Urinary bladder (tissue), 3 donors: ENCODE measurements at regions not wholly inside any gene's neighbourhood (a gene's known extent, or its start where the extent isn't known, plus 50 kb on each side); places are given as distances from the start of the nearest gene placed in this dataset.

ENCODE experiments used
- DNase-seq: peaks from one replicate; pipeline ENCODE4 v3.0.0-alpha.2; 2015; ENCODE audit errors: extremely low spot score
- H3K27ac ChIP-seq: one replicate; pipeline ENCODE4 v1.5.1; 2013; ENCODE audit warnings: low read depth, mild to moderate bottlenecking, moderate library complexity
- H3K36me3 ChIP-seq: one replicate; pipeline ENCODE4 v1.6.1; 2013; ENCODE audit warnings: mild to moderate bottlenecking, moderate library complexity; ENCODE audit not compliant: insufficient read depth
- H3K4me1 ChIP-seq: one replicate; pipeline ENCODE4 v1.6.1; 2013; ENCODE audit warnings: mild to moderate bottlenecking, moderate library complexity; ENCODE audit not compliant: insufficient read depth
- H3K4me3 ChIP-seq: one replicate; pipeline ENCODE4 v1.5.1; 2013; ENCODE audit warnings: low read depth, low read length
- WGBS: extraction: QIAGEN DNeasy Blood & Tissue Kit; methylation state at CpG from one replicate; pipeline ENCODE4 v1.1.7; 2013; 5-methylcytosine and 5-hydroxymethylcytosine counted together
- donor health status: healthy with polysubstance abuse.
- donor health status: healthy.

DNA sequence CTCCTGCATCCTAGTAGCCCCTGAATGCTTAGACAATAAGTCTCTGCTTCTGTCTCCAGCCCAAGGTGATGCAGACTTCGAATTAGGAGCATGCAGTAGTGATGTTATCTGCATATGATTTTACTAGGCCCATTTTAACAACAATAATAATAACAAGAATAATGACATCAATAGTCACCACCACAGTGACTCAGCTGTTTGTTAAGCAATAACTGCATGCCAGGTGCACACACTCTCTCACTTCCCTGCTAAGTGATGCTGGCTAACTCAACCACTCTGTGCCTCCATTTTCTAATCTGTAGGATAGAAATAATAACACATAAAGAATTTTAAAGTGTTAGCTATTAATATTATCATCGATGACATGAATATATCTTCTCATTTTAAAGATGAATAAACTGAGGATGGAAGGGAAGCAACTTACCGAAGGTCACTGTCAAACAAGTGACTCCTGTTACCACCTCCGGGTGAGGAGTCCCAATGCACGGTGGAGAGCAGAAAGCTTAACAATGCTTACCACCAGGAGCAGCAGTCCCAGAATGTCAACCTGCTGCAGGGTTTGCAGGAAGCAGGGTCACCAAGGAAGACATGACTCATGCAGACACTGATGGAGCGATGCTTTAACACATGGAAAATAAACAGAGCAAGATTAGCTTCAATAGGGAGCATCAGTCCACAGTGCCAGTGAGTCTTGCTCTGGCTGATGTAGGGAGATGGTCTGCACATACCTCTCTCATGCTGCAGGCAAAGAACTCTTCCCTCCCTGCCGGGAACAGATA is 290.2 kb downstream of the SPATA17 start:
- H3K36me3 ChIP-seq: no peaks in the 10 kb centered on the region
- no peaks in the 10 kb centered on the region for H3K4me1 ChIP-seq
- no peak overlapping the region for H3K4me3 ChIP-seq
- no peak overlapping the region for H3K27ac ChIP-seq
- WGBS: 66% methylated on average over 7 of the region's 7 CpGs
- DNase-seq: no peak

DNA sequence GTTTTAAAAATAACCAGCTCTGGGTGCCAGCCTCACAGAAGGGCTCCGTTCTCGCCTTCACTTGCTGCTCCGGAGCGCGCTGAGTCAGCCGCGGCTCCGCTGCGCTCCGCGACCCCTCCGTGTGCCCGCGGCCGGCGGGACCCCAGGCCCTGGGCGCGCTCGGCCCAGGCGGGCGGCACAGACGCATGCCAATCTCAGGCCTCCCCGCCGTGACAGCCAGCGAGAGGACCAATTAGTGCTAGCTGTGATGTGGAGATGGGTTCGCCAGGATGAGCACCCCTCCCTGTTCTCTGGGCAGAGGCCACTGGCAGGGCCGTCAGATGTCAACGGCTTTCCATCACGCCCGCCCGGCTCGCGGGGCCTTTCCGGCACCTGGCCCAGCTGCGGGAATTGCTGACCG is 293.8 kb downstream of the SPATA17 start:
- Histone ChIP-seq H3K4me3 (no peak overlapping the region), H3K36me3 (no peaks in the 10 kb centered on the region), H3K27ac (no peak overlapping the region), H3K4me1 (no peaks in the 10 kb centered on the region)
- WGBS: 8% methylated on average over 36 of the region's 36 CpGs
- no peak for DNase-seq

DNA sequence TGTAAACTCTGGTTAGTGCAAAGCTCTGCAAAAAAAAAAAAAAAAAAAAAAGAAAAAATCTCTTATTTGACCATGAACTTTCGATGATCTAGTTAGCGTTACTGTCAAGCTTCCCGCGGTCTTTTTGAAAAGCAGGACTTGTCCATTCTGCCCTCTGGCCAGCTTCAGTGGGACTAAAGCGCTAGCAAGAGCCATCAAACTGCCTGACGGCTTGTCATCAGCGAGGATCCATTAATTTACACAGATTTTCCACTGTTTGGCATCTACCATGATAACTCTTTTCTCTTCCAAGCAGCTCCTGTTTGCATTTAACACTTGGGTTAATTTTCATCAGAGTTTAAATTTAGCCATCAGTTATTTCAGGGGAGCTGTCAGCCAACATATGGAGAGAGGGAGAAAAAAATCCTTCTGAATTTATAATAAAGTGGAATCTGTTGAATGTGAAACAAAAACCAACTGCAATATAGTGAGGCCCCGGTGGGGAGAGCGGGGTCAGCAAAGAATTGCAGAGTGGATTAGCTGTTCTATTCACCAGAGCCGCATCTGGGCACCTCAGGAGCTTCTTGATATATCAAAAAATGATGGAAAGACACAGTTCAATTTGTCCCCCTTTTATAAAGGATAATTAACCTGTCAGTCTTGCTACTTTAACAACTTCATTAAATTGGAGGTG is 298.2 kb downstream of the SPATA17 start:
- Histone ChIP-seq H3K36me3 (no peaks in the 10 kb centered on the region), H3K4me3 (no peak overlapping the region), H3K27ac (no peak overlapping the region), H3K4me1 (no peaks in the 10 kb centered on the region)
- 74% methylated on average over 10 of the region's 10 CpGs for WGBS
- DNase-seq: no peak

DNA sequence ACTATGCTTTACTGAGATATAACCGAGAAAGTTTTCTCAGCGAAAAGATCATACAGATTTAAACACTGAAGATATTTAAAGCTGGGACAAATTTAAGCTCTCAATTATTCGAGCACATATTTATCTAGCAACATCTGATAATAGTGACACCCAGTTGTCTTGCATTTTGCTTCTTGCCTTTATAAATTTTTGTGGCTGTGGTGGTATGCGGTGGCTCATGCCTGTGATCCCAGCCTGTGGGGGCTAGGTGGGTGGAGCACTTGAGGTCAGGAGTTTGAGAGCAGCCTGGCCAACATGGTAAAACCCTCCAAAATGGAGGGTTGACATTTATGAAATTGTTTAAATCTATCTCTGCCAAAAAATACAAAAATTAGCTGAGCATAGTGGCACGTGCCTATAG is 312.2 kb downstream of the SPATA17 start:
- Histone ChIP-seq H3K4me3 (no peak overlapping the region), H3K36me3 (no peaks in the 10 kb centered on the region), H3K4me1 (no peaks in the 10 kb centered on the region), H3K27ac (no peak overlapping the region)
- DNase-seq: no peak
- WGBS: 69% methylated on average over 5 of the region's 5 CpGs

DNA sequence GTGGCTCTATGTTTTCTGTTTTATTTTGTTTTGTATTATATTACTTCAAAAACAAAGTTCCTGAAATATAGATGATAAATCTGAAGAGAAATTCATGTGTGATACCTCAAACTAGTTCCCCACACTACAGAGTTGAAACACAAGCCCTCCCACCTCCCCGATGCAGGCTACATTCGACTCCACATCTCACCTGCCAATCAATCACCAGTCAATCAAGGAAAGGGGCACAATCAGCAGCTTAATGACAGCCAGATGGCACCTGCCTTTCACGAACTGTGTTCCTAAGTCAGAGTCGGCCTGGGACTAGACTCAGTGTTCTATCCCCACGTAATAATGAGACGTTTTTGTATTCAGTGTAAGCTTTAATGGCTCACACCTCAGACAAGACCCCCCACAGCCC is 313.4 kb downstream of the SPATA17 start:
- no peak overlapping the region for H3K27ac ChIP-seq
- H3K4me3 ChIP-seq: no peak overlapping the region
- no peaks in the 10 kb centered on the region for H3K4me1 ChIP-seq
- 65% methylated on average over 6 of the region's 6 CpGs for WGBS
- DNase-seq: no peak
- no peaks in the 10 kb centered on the region for H3K36me3 ChIP-seq

DNA sequence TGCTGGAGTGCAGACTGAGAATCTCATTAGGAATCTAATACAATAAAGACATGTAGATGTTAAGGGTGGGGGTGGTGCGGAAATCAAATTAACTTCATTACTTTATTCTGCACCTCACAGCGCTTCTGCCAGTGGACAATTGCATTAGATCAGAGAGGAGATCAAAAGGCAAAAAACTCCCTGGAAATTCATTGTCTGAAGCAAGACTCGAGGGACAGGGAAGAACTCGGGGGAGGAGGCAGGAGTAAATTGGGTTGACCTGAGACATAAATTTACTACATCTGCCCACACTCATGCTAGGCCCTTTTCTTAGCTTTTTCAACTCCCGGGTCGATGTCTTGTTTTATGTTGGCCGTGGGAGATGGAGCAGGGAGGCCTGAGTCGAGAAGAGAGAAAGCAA is 315.4 kb downstream of the SPATA17 start:
- Histone ChIP-seq H3K4me3 (no peak overlapping the region), H3K4me1 (no peaks in the 10 kb centered on the region), H3K27ac (no peak overlapping the region), H3K36me3 (no peaks in the 10 kb centered on the region)
- DNase-seq: no peak
- WGBS: 76% methylated on average over 8 of the region's 8 CpGs

DNA sequence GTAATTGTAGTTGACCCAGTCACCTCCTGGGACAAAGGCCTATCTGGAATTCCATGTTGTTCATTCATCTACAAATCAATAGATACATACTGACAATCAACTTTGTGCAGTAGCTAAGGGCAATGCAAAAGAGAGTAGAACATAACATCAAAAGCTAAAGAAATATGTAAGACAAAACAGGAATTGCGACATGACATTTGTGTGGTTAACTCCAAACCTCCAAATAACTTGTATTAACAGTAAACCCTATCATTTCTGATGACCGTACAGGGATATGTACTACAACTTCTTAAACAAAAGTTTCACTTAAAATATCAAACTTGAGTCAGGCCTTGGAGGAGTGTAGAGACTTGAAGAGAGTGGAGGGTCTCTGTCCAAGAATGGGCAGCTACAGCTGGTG is 317.6 kb downstream of the SPATA17 start:
- Histone ChIP-seq H3K4me3 (no peak overlapping the region), H3K4me1 (no peaks in the 10 kb centered on the region), H3K36me3 (no peaks in the 10 kb centered on the region), H3K27ac (no peak overlapping the region)
- WGBS: 67% methylated on average over 2 of the region's 2 CpGs
- no peak for DNase-seq

DNA sequence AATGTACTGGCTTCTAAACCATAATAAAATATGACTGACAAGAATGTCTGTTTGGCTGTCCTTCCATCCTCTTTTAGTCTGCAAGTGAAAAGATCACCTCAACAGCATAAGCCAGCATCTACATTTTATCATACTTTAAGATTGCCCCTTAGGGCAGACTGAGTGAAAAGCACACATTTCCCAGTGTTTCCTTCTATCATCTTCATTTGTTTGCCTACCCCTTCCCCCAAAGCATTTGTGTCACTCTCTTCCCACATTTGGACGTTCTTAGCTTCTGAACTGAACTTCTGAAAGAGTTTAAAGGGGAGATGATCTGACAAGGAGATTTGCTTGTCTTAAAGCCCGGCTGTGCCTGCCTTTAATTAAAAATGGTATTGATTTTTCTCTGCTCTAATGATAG is 322.2 kb downstream of the SPATA17 start:
- 32% methylated on average over 2 of the region's 2 CpGs for WGBS

DNA sequence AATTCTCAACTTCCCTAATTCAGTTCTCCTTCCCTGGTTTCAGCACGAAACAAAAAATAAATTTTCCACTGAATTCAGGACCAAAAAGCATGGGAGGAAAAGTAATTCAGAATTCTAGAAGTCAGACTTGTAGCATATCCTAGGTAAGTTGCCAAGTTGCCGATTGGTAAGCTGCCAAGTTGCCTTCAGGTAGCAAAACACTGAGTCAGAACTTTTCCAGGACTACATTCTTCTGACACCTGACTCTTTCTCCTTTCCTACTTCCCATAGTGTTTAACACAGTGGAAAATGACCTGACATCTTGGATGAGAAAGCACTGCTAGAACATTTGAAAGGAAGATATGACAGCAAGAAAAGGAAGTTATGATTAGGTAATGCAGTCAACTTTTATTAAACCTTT is 322.8 kb downstream of the SPATA17 start:
- Histone ChIP-seq H3K27ac (no peak overlapping the region), H3K4me3 (no peak overlapping the region), H3K36me3 (no peaks in the 10 kb centered on the region), H3K4me1 (no peaks in the 10 kb centered on the region)
- WGBS: 83% methylated on average over 2 of the region's 2 CpGs
- no peak for DNase-seq

More for the DNA sequence above, 322.2 kb downstream of the SPATA17 start:
- H3K4me3 ChIP-seq: no peak overlapping the region
- no peak overlapping the region for H3K27ac ChIP-seq
- H3K36me3 ChIP-seq: no peaks in the 10 kb centered on the region
- H3K4me1 ChIP-seq: no peaks in the 10 kb centered on the region
- DNase-seq: no peak

DNA sequence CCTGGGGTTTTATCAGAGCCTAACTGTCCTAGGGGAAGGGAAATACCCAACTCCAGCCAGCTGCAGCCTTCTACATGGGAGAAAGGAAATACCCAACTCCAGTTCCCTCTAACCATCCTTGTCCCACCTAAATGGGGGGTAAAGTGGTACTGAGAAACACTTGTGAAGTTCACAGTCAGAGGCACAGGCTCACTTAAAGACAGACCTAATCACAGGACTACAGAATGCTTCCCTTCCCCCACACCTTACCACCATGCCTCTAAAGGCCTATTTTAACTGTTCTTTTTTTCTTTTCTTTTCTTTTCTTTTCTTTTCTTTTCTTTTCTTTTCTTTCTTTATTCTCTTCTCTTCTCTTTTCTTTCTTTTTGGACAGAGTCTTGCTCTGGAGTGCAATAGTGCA is 324.6 kb downstream of the SPATA17 start:
- Histone ChIP-seq H3K4me3 (no peak overlapping the region), H3K27ac (no peak overlapping the region), H3K36me3 (no peaks in the 10 kb centered on the region), H3K4me1 (no peaks in the 10 kb centered on the region)
- DNase-seq: no peak

DNA sequence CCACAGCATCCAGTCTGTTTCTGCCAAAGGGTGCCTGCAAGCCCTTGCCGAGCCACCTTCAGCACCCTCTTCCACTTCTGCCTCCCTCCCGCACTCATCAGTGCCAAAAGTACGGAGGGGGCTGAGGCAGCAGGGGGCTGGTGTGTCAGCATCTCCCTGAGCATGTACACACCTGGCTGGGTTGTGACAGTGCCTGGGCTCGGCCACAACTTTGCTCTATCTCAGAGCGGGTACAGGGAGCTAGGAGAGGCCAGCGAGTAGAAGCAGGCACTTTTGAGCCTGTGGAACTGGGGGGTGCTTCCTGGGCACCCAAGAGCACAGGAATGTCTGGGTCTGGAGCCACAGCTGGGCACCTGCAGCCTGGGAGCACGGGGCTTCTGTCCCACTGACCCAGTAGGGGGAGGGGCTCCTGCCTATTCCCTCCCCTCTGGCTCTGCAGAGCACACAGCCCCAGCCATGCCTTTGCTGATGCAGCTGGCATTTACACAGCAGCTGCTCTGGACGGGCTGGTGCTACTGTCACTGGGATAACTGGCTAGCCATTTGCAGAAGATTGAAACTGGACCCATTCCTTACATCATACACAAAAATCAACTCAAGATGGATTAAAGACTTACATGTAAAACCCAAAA is 319.8 kb upstream of the RRP15 start:
- DNase-seq: no peak
- 69% methylated on average over 8 of the region's 8 CpGs for WGBS
- H3K27ac ChIP-seq: no peak overlapping the region
- no peak overlapping the region for H3K4me3 ChIP-seq
- no peaks in the 10 kb centered on the region for H3K36me3 ChIP-seq
- H3K4me1 ChIP-seq: no peaks in the 10 kb centered on the region

DNA sequence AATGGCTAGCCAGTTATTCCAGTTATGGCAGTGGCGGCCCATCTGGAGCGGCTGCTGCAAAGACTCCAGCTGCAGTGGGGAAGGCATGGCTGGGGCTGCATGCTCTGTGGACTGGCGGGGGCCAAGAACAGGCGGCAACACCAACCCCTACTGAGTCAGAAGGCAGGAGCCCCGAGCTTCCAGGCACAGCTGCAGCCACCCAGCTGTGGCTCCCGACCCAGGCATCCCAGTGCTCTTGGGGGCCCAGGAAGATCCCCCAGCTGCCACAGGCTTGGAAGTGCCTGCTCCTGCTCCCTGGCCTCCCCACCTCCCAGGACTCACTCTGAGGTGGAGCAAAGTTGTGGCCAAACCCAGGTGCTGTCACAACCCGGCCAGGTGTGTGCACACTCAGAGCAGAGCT is 317.0 kb upstream of the RRP15 start:
- H3K27ac ChIP-seq: no peak overlapping the region
- no peaks in the 10 kb centered on the region for H3K4me1 ChIP-seq
- H3K36me3 ChIP-seq: no peaks in the 10 kb centered on the region
- WGBS: 88% methylated on average over 7 of the region's 7 CpGs
- DNase-seq: no peak
- no peak overlapping the region for H3K4me3 ChIP-seq

DNA sequence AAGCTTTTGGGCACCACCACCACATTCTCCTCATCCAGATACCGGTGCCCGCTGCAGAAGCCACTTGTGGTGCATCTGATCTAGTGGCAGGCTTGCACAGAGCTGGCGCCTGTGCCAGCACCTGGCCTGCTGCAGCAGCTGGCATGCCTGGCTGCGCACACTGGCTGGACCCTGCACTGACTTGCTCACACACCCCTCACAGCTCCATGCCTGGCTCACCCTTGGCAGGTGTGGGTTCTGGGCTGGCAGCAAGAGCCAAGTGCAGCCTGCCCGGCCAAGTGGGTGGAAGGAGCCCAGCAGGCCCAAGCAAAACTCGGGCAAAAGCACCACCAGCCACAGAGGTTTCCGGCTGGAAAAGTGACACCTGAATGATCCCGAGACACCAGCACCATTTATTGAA is 315.7 kb upstream of the RRP15 start:
- Histone ChIP-seq H3K4me3 (no peak overlapping the region), H3K4me1 (no peaks in the 10 kb centered on the region), H3K27ac (no peak overlapping the region), H3K36me3 (no peaks in the 10 kb centered on the region)
- no peak for DNase-seq
- WGBS: 87% methylated on average over 8 of the region's 8 CpGs

DNA sequence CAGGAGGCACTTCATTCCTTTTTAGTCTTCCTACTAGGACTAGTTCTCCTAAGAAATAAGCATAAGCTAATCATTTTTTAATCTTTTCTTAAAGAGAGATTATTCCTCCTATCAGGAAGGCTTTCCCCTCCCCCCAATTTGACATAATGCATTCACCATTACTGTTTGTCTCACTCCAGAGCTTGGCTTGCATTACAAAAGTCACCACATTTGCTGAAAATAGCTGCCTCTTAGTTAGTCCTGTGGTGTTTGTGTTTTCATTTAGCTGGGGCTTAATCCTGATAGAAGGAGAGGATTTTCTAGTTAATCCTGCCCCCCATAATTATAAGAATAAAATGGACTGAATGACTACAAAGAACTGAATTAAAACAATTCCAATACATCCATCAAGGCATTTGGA is 307.1 kb upstream of the RRP15 start:
- Histone ChIP-seq H3K36me3 (no peaks in the 10 kb centered on the region), H3K4me3 (no peak overlapping the region), H3K27ac (no peak overlapping the region), H3K4me1 (no peaks in the 10 kb centered on the region)
- DNase-seq: no peak
